HepG2 (cell line): ENCODE measurements at regions not wholly inside any gene's neighbourhood (a gene's known extent, or its start where the extent isn't known, plus 50 kb on each side); places are given as distances from the start of the nearest gene placed in this dataset.

ENCODE experiments used
- FOSL2 ChIP-seq: sonication (generic); formaldehyde crosslinking; IDR thresholded peaks from 2 replicates; pipeline ENCODE4 v1.4.0; 2020; ENCODE audit warnings: missing genetic modification reagents
- FOXK1 ChIP-seq: sonication (generic); formaldehyde crosslinking; IDR thresholded peaks from 2 replicates; pipeline ENCODE4 v1.4.0; 2020; ENCODE audit warnings: low read depth, missing genetic modification reagents, borderline replicate concordance
- JUND ChIP-seq: sonication (generic); formaldehyde crosslinking; IDR thresholded peaks from 2 replicates; pipeline ENCODE4 v1.8.0; 2022; ENCODE audit warnings: mild to moderate bottlenecking, missing genetic modification reagents
- RERE ChIP-seq: IDR thresholded peaks from 2 replicates; pipeline ENCODE4 v1.6.1; 2016; ENCODE audit warnings: low read depth, missing genetic modification reagents, missing compliant biosample characterization
- SNAPC4 ChIP-seq: sonication (generic); formaldehyde crosslinking; IDR thresholded peaks from 2 replicates; pipeline ENCODE4 v1.4.0; 2020; ENCODE audit warnings: mild to moderate bottlenecking, missing genetic modification reagents
- ZNF850 ChIP-seq: sonication (generic); formaldehyde crosslinking; conservative IDR thresholded peaks from 2 replicates; pipeline ENCODE4 v1.9.0; 2021; ENCODE audit warnings: mild to moderate bottlenecking, missing genetic modification reagents
- TF ChIP-seq, protein P1 (sequence below): sonication (generic); formaldehyde crosslinking; IDR thresholded peaks from 2 replicates; pipeline ENCODE4 v1.8.0; 2022; ENCODE audit warnings: missing genetic modification reagents, mild to moderate bottlenecking, borderline replicate concordance
- TF ChIP-seq, protein P2 (sequence below): IDR thresholded peaks from 2 replicates; pipeline ENCODE4 v1.6.1; 2016
- TF ChIP-seq, protein P3 (sequence below): sonication (generic); formaldehyde crosslinking; IDR thresholded peaks from 2 replicates; pipeline ENCODE4 v1.8.0; 2022; ENCODE audit warnings: missing genetic modification reagents, low read depth, mild to moderate bottlenecking, borderline replicate concordance

DNA sequence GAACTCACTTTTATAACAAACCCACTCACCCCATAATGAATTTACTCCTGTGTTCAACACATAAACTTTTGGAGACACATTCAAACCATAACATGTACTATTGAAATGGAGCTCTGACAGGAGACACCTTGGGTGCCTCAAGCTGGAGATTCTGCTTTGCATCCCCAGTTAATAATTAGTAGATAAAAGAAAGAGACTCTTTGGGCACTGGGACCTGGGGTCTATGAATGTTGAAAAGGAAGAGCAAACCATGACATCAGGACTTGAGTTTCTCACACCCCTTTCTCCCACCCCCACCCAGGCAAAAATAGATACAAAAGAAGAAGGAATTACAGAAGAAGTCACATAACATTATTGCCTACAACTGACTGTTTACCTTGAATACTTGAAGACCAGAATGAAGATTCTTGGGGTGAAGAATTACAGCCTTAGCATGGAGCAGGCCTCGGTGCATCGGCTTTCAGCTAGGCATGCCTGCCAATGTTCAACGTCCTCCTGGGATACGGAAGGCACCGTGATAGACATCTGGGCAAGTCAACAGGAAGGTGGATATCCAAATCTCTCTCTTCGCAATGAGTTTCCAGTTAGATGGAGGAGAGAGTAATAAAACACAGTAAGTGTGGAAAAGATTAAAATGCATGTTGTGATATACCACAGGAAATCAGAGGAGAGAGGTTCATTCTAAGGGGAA is 316.0 kb downstream of the TRIML1 start (continued):
- TF ChIP-seq JUND (no peak), RERE (CRISPR knock-in tag) (no peak), ZNF850 (no peak), FOSL2 (CRISPR knock-in tag) (0 out of 2 replicates have a peak, but pooled peaks have one; percentile 22), SNAPC4 (CRISPR knock-in tag) (no peak), FOXK1 (CRISPR knock-in tag) (peak; percentile 28; the same call in 1 of the 2 replicates)
- TF ChIP-seq, protein P1, sequence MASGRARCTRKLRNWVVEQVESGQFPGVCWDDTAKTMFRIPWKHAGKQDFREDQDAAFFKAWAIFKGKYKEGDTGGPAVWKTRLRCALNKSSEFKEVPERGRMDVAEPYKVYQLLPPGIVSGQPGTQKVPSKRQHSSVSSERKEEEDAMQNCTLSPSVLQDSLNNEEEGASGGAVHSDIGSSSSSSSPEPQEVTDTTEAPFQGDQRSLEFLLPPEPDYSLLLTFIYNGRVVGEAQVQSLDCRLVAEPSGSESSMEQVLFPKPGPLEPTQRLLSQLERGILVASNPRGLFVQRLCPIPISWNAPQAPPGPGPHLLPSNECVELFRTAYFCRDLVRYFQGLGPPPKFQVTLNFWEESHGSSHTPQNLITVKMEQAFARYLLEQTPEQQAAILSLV (CRISPR knock-in tag): no peak
- TF ChIP-seq, protein P2, sequence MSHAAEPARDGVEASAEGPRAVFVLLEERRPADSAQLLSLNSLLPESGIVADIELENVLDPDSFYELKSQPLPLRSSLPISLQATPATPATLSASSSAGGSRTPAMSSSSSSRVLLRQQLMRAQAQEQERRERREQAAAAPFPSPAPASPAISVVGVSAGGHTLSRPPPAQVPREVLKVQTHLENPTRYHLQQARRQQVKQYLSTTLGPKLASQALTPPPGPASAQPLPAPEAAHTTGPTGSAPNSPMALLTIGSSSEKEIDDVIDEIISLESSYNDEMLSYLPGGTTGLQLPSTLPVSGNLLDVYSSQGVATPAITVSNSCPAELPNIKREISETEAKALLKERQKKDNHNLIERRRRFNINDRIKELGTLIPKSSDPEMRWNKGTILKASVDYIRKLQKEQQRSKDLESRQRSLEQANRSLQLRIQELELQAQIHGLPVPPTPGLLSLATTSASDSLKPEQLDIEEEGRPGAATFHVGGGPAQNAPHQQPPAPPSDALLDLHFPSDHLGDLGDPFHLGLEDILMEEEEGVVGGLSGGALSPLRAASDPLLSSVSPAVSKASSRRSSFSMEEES (CRISPR knock-in tag): no peak
- TF ChIP-seq, protein P3, sequence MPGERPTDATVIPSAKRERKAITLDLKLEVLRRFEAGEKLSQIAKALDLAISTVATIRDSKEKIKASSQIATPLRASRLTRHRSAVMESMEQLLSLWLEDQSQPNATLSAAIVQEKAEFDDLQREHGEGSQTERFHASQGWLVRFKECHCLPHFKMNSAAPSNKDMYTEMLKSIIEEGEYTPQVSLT (CRISPR knock-in tag): no peak
